HG03175 (cell line): ENCODE measurements at regions not wholly inside any gene's neighbourhood (a gene's known extent, or its start where the extent isn't known, plus 50 kb on each side); places are given as distances from the start of the nearest gene placed in this dataset.

Experiments
- ATAC-seq: cut with Tn5 transposase; IDR thresholded peaks from one replicate; pipeline ENCODE4 v1.9.1; 2021; ENCODE audit warnings: mild to moderate bottlenecking, moderate library complexity; ENCODE audit not compliant: unreplicated experiment

GRCh38 chr12:67579662-67580003 lies 68.9 kb upstream of the DYRK2 start:
- ATAC-seq, result no peak

- no peak for ATAC-seq
Measured at GRCh38 chr12:67582238-67582834, 66.2 kb upstream of the DYRK2 start.

GRCh38 chr12:67582844-67583243 lies 65.7 kb upstream of the DYRK2 start:
- no peak for ATAC-seq

- no peak for ATAC-seq
Measured at GRCh38 chr12:67586951-67587350, 61.6 kb upstream of the DYRK2 start.

GRCh38 chr12:67589078-67589477 lies 59.5 kb upstream of the DYRK2 start:
- no peak for ATAC-seq

GRCh38 chr12:67590149-67590790 lies 58.3 kb upstream of the DYRK2 start:
- ATAC-seq, result no peak

GRCh38 chr12:67592228-67593011 lies 56.1 kb upstream of the DYRK2 start:
- peak; percentile 97 for ATAC-seq

GRCh38 chr12:67593041-67593440 lies 55.5 kb upstream of the DYRK2 start:
- ATAC-seq, result no peak

GRCh38 chr12:67593461-67594330 lies 54.8 kb upstream of the DYRK2 start:
- no peak for ATAC-seq

- no peak for ATAC-seq
Measured at GRCh38 chr12:67594888-67595287, 53.7 kb upstream of the DYRK2 start.

- no peak for ATAC-seq
Measured at GRCh38 chr12:67595365-67595764, 53.2 kb upstream of the DYRK2 start.

GRCh38 chr12:67598598-67598997 lies 49.9 kb upstream of the DYRK2 start:
- no peak for ATAC-seq
